DMS53 (cell line): ENCODE measurements at regions not wholly inside any gene's neighbourhood (a gene's known extent, or its start where the extent isn't known, plus 50 kb on each side); places are given as distances from the start of the nearest gene placed in this dataset.
"Not testable (repeated sequence)": the region's sequence is repeated elsewhere in the genome, so short reads cannot be mapped to it uniquely, and the experiment has no call there.

Experiments used
- DNase-seq: peaks from one replicate; lab custom pipeline; 2025; lab: John Stamatoyannopoulos, UW

GRCh38 chr15:24150542-24150941, 463.4 kb upstream of the NDN start:
- no peak for DNase-seq

- not testable (repeated sequence) for DNase-seq
Measured at GRCh38 chr15:24158306-24158705, 471.2 kb upstream of the NDN start.

GRCh38 chr15:24165512-24165911, 478.4 kb upstream of the NDN start:
- not testable (repeated sequence) for DNase-seq

- DNase-seq, result not testable (repeated sequence)
Measured at GRCh38 chr15:24202297-24202696, 473.3 kb upstream of the NPAP1 start.

GRCh38 chr15:24211742-24212476, 463.7 kb upstream of the NPAP1 start:
- not testable (repeated sequence) for DNase-seq

GRCh38 chr15:24223739-24224138, 451.8 kb upstream of the NPAP1 start:
- no peak for DNase-seq

- DNase-seq, result no peak
Measured at GRCh38 chr15:24224161-24224560, 451.4 kb upstream of the NPAP1 start.

- not testable (repeated sequence) for DNase-seq
Measured at GRCh38 chr15:24228922-24229321, 446.7 kb upstream of the NPAP1 start.

GRCh38 chr15:24233134-24233533, 442.4 kb upstream of the NPAP1 start:
- not testable (repeated sequence) for DNase-seq

GRCh38 chr15:24240580-24240979, 435.0 kb upstream of the NPAP1 start:
- DNase-seq, result not testable (repeated sequence)

GRCh38 chr15:24259106-24259505, 416.5 kb upstream of the NPAP1 start:
- not testable (repeated sequence) for DNase-seq

- DNase-seq, result not testable (repeated sequence)
Measured at GRCh38 chr15:24260407-24260806, 415.2 kb upstream of the NPAP1 start.

- not testable (repeated sequence) for DNase-seq
Measured at GRCh38 chr15:24260854-24261253, 414.7 kb upstream of the NPAP1 start.

- DNase-seq, result not testable (repeated sequence)
Measured at GRCh38 chr15:24268536-24269165, 406.9 kb upstream of the NPAP1 start.

GRCh38 chr15:24269166-24269571, 406.4 kb upstream of the NPAP1 start:
- no peak for DNase-seq

- DNase-seq, result no peak
Measured at GRCh38 chr15:24269923-24270322, 405.7 kb upstream of the NPAP1 start.

- DNase-seq, result not testable (repeated sequence)
Measured at GRCh38 chr15:24271496-24272244, 403.9 kb upstream of the NPAP1 start.

GRCh38 chr15:24292837-24293236, 382.7 kb upstream of the NPAP1 start:
- no peak for DNase-seq

- not testable (repeated sequence) for DNase-seq
Measured at GRCh38 chr15:24300804-24301368, 374.7 kb upstream of the NPAP1 start.

- not testable (repeated sequence) for DNase-seq
Measured at GRCh38 chr15:24301999-24302398, 373.6 kb upstream of the NPAP1 start.

GRCh38 chr15:24304747-24305146, 370.8 kb upstream of the NPAP1 start:
- not testable (repeated sequence) for DNase-seq

GRCh38 chr15:24305643-24306042, 369.9 kb upstream of the NPAP1 start:
- not testable (repeated sequence) for DNase-seq
